ENCODE measurements at regions not wholly inside any gene's neighbourhood (a gene's known extent, or its start where the extent isn't known, plus 50 kb on each side); places are given as distances from the start of the nearest gene placed in this dataset.

- DNase-seq (ENCODE audit: low read depth in 2 of 2): no peak
These were observed 1088.9 kb upstream of the TENM4 start for GRCh38 chr11:80529726-80530125.

- DNase-seq (ENCODE audit: low read depth in 2 of 2): no peak
These were observed 1085.0 kb upstream of the TENM4 start for GRCh38 chr11:80525663-80526405.

- DNase-seq (ENCODE audit: low read depth in 2 of 2): no peak
These were observed 1083.5 kb upstream of the TENM4 start for GRCh38 chr11:80524349-80524748.

GRCh38 chr11:80523057-80523456, 1082.2 kb upstream of the TENM4 start:
- no peak for DNase-seq (ENCODE audit: low read depth in 2 of 2)

- DNase-seq (ENCODE audit: low read depth in 2 of 2): no peak
These were observed 1080.8 kb upstream of the TENM4 start for GRCh38 chr11:80521592-80521991.

GRCh38 chr11:80520507-80520887, 1079.7 kb upstream of the TENM4 start:
- DNase-seq (ENCODE audit: low read depth in 2 of 2): no peak

- no peak for DNase-seq (ENCODE audit: low read depth in 2 of 2)
These were observed 1079.0 kb upstream of the TENM4 start for GRCh38 chr11:80519596-80520506.

GRCh38 chr11:80517701-80518100, 1076.9 kb upstream of the TENM4 start:
- DNase-seq (ENCODE audit: low read depth in 2 of 2): no peak

- no peak for DNase-seq (ENCODE audit: low read depth in 2 of 2)
These were observed 1074.3 kb upstream of the TENM4 start for GRCh38 chr11:80515097-80515496.

- DNase-seq (ENCODE audit: low read depth in 2 of 2): no peak
These were observed 1071.7 kb upstream of the TENM4 start for GRCh38 chr11:80512491-80512890.

GRCh38 chr11:80505771-80506170, 1064.9 kb upstream of the TENM4 start:
- no peak for DNase-seq (ENCODE audit: low read depth in 2 of 2)

- DNase-seq (ENCODE audit: low read depth in 2 of 2): no peak
These were observed 1063.2 kb upstream of the TENM4 start for GRCh38 chr11:80503990-80504389.

GRCh38 chr11:80502511-80502910, 1061.7 kb upstream of the TENM4 start:
- no peak for DNase-seq (ENCODE audit: low read depth in 2 of 2)

GRCh38 chr11:80495116-80495515, 1054.3 kb upstream of the TENM4 start:
- no peak for DNase-seq (ENCODE audit: low read depth in 2 of 2)

- no peak for DNase-seq (ENCODE audit: low read depth in 2 of 2)
These were observed 1047.1 kb upstream of the TENM4 start for GRCh38 chr11:80487952-80488351.

- no peak for DNase-seq (ENCODE audit: low read depth in 2 of 2)
These were observed 1045.8 kb upstream of the TENM4 start for GRCh38 chr11:80486678-80487077.

- no peak for DNase-seq (ENCODE audit: low read depth in 2 of 2)
These were observed 1036.3 kb upstream of the TENM4 start for GRCh38 chr11:80477178-80477577.

- DNase-seq (ENCODE audit: low read depth in 2 of 2): no peak
These were observed 1032.7 kb upstream of the TENM4 start for GRCh38 chr11:80473562-80473961.

- DNase-seq (ENCODE audit: low read depth in 2 of 2): no peak
These were observed 1029.0 kb upstream of the TENM4 start for GRCh38 chr11:80469871-80470270.

- DNase-seq (ENCODE audit: low read depth in 2 of 2): no peak
These were observed 1025.7 kb upstream of the TENM4 start for GRCh38 chr11:80466570-80466969.

GRCh38 chr11:80462211-80462610, 1021.4 kb upstream of the TENM4 start:
- DNase-seq (ENCODE audit: low read depth in 2 of 2): no peak

- no peak for DNase-seq (ENCODE audit: low read depth in 2 of 2)
These were observed 1017.5 kb upstream of the TENM4 start for GRCh38 chr11:80458376-80458775.

- DNase-seq (ENCODE audit: low read depth in 2 of 2): no peak
These were observed 1017.0 kb upstream of the TENM4 start for GRCh38 chr11:80457823-80458222.

Measured in fibroblast of skin of left quadriceps (primary cell).